ENCODE measurements at regions not wholly inside any gene's neighbourhood (a gene's known extent, or its start where the extent isn't known, plus 50 kb on each side); places are given as distances from the start of the nearest gene placed in this dataset.

DNA sequence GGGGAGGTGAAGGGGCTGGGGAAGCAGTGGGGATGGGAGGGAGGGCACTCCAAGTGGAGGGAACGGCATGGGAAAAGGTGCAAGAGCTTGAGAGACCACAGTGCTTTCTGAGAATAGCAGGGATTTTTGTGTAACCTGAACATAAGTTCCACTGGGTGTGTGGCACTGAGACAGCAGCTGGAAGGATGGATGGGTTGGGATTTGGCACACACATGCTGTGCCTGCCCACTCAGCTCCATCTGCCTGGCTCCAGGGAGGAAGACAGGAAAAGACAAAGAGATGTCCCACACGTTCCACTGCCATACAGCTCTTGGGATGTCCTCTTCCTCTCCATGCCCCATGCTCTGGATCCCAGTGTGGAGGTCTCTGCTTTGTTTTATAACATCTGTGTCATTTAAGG lies 114.1 kb upstream of the TEX51 start:
- no peak overlapping the region for H3K9ac ChIP-seq (ENCODE audit: low read length)
- H3K9me3 ChIP-seq (ENCODE audit: low read length) = no peaks in the 10 kb centered on the region
- H3K9me2 ChIP-seq (ENCODE audit: low read depth, low read length) = no peaks in the 10 kb centered on the region
- H3K27ac ChIP-seq (ENCODE audit: low read depth, low read length, poor library complexity, severe bottlenecking) = no peak overlapping the region
- H3F3A ChIP-seq (ENCODE audit: insufficient read depth, low read length) = no peaks in the 10 kb centered on the region
- H3K27me3 ChIP-seq (ENCODE audit: insufficient read depth, low read length) = no peaks in the 10 kb centered on the region
- no peaks in the 10 kb centered on the region for H4K20me1 ChIP-seq (ENCODE audit: insufficient read depth, low read length)
- H3K36me3 ChIP-seq (ENCODE audit: insufficient read depth, low read length) = no peaks in the 10 kb centered on the region
- TF ChIP-seq EZH2 (IDR thresholded peaks at IDR 0.05; ENCODE audit: borderline replicate concordance, low read length) = no peak
- TF ChIP-seq, protein P1, sequence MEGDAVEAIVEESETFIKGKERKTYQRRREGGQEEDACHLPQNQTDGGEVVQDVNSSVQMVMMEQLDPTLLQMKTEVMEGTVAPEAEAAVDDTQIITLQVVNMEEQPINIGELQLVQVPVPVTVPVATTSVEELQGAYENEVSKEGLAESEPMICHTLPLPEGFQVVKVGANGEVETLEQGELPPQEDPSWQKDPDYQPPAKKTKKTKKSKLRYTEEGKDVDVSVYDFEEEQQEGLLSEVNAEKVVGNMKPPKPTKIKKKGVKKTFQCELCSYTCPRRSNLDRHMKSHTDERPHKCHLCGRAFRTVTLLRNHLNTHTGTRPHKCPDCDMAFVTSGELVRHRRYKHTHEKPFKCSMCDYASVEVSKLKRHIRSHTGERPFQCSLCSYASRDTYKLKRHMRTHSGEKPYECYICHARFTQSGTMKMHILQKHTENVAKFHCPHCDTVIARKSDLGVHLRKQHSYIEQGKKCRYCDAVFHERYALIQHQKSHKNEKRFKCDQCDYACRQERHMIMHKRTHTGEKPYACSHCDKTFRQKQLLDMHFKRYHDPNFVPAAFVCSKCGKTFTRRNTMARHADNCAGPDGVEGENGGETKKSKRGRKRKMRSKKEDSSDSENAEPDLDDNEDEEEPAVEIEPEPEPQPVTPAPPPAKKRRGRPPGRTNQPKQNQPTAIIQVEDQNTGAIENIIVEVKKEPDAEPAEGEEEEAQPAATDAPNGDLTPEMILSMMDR (IDR thresholded peaks at IDR 0.05; ENCODE audit: low read length) = no peak
- no peaks in the 10 kb centered on the region for H3K4me1 ChIP-seq (ENCODE audit: insufficient read depth, low read length, severe bottlenecking)
- H2AFZ ChIP-seq (ENCODE audit: low read length) = no peak overlapping the region
- H3K4me3 ChIP-seq (ENCODE audit: low read depth, low read length, poor library complexity, severe bottlenecking) = no peak overlapping the region
- H3K79me2 ChIP-seq (ENCODE audit: insufficient read depth, low read length) = no peaks in the 10 kb centered on the region
- no peak overlapping the region for H3K4me2 ChIP-seq (ENCODE audit: low read length)

DNA sequence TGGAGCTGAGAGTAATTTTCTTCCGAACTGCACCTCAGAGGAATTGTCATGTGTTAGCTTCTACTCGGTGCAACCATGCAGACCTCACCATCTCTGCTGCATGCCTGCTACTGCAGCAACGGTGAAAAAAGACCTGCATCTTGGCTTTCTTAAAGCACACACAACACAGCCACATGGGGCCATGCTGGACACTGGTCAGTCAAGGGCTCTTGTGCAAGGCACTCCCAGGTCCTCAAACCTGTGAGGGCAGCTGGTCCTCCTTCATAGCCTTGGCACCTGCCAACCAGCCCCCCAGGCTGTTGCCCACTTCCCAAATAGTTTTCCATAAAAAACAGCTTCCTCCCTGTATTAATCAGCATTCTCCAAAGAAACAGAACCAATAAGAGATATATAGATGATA lies 113.5 kb upstream of the TEX51 start:
- H3K27me3 ChIP-seq (ENCODE audit: insufficient read depth, low read length) = no peaks in the 10 kb centered on the region
- no peaks in the 10 kb centered on the region for H3K4me1 ChIP-seq (ENCODE audit: insufficient read depth, low read length, severe bottlenecking)
- no peak overlapping the region for H3K4me3 ChIP-seq (ENCODE audit: low read depth, low read length, poor library complexity, severe bottlenecking)
- no peak for TF ChIP-seq EZH2 (IDR thresholded peaks at IDR 0.05; ENCODE audit: borderline replicate concordance, low read length)
- TF ChIP-seq, protein P1 (IDR thresholded peaks at IDR 0.05; ENCODE audit: low read length) = no peak
- H3K36me3 ChIP-seq (ENCODE audit: insufficient read depth, low read length) = no peaks in the 10 kb centered on the region
- H3K27ac ChIP-seq (ENCODE audit: low read depth, low read length, poor library complexity, severe bottlenecking) = no peak overlapping the region
- H3K9me3 ChIP-seq (ENCODE audit: low read length) = no peaks in the 10 kb centered on the region
- H3K79me2 ChIP-seq (ENCODE audit: insufficient read depth, low read length) = no peaks in the 10 kb centered on the region
- H3K9me2 ChIP-seq (ENCODE audit: low read depth, low read length) = no peaks in the 10 kb centered on the region
- H3K4me2 ChIP-seq (ENCODE audit: low read length) = no peak overlapping the region
- H3F3A ChIP-seq (ENCODE audit: insufficient read depth, low read length) = no peaks in the 10 kb centered on the region
- H3K9ac ChIP-seq (ENCODE audit: low read length) = no peak overlapping the region
- H4K20me1 ChIP-seq (ENCODE audit: insufficient read depth, low read length) = no peaks in the 10 kb centered on the region
- H2AFZ ChIP-seq (ENCODE audit: low read length) = no peak overlapping the region

GRCh38 chr2:126785862-126786261 lies 112.8 kb upstream of the TEX51 start:
- H3K4me3 ChIP-seq (ENCODE audit: low read depth, low read length, poor library complexity, severe bottlenecking) = no peak overlapping the region
- no peaks in the 10 kb centered on the region for H3F3A ChIP-seq (ENCODE audit: insufficient read depth, low read length)
- H3K9me2 ChIP-seq (ENCODE audit: low read depth, low read length) = no peaks in the 10 kb centered on the region
- no peaks in the 10 kb centered on the region for H3K4me1 ChIP-seq (ENCODE audit: insufficient read depth, low read length, severe bottlenecking)
- H4K20me1 ChIP-seq (ENCODE audit: insufficient read depth, low read length) = no peaks in the 10 kb centered on the region
- H3K27ac ChIP-seq (ENCODE audit: low read depth, low read length, poor library complexity, severe bottlenecking) = no peak overlapping the region
- no peaks in the 10 kb centered on the region for H3K36me3 ChIP-seq (ENCODE audit: insufficient read depth, low read length)
- no peak overlapping the region for H3K4me2 ChIP-seq (ENCODE audit: low read length)
- no peaks in the 10 kb centered on the region for H3K27me3 ChIP-seq (ENCODE audit: insufficient read depth, low read length)
- no peaks in the 10 kb centered on the region for H3K9me3 ChIP-seq (ENCODE audit: low read length)
- H2AFZ ChIP-seq (ENCODE audit: low read length) = no peak overlapping the region
- no peak overlapping the region for H3K9ac ChIP-seq (ENCODE audit: low read length)
- no peaks in the 10 kb centered on the region for H3K79me2 ChIP-seq (ENCODE audit: insufficient read depth, low read length)
- no peak for TF ChIP-seq EZH2 (IDR thresholded peaks at IDR 0.05; ENCODE audit: borderline replicate concordance, low read length)
- TF ChIP-seq, protein P1 (IDR thresholded peaks at IDR 0.05; ENCODE audit: low read length) = no peak

Measured in OCI-LY1 (cell line).